Ovary (tissue), 3 donors: ENCODE measurements at regions not wholly inside any gene's neighbourhood (a gene's known extent, or its start where the extent isn't known, plus 50 kb on each side); places are given as distances from the start of the nearest gene placed in this dataset.

Source experiments
- EP300 ChIP-seq: sonication (generic); formaldehyde crosslinking; IDR thresholded peaks from one replicate; pipeline ENCODE4 v1.6.1; 2017; ENCODE audit warnings: antibody characterized with exemption
- POLR2A ChIP-seq: fragments of 450-650 bp; IDR thresholded peaks from one replicate; pipeline ENCODE4 v1.6.1; 2017; ENCODE audit warnings: antibody characterized with exemption, mild to moderate bottlenecking, moderate library complexity
- TF ChIP-seq, protein P1 (sequence below), 3 donors: fragments of 450-650 bp in 2 of 3; fragments of 200-600 bp in 1 of 3; IDR thresholded peaks; one replicate each; pipeline versions ENCODE4 v1.5.1 to v1.8.0; 2016 to 2022; ENCODE audit warnings: antibody characterized with exemption in 3 of 3, mild to moderate bottlenecking in 1 of 3
- donor health status: DM: no; HTN: no; CAD: no.

GRCh38 chr10:20963721-20964595 is 66.8 kb upstream of the NEBL start:
- TF ChIP-seq EP300, result no peak
- TF ChIP-seq, protein P1, sequence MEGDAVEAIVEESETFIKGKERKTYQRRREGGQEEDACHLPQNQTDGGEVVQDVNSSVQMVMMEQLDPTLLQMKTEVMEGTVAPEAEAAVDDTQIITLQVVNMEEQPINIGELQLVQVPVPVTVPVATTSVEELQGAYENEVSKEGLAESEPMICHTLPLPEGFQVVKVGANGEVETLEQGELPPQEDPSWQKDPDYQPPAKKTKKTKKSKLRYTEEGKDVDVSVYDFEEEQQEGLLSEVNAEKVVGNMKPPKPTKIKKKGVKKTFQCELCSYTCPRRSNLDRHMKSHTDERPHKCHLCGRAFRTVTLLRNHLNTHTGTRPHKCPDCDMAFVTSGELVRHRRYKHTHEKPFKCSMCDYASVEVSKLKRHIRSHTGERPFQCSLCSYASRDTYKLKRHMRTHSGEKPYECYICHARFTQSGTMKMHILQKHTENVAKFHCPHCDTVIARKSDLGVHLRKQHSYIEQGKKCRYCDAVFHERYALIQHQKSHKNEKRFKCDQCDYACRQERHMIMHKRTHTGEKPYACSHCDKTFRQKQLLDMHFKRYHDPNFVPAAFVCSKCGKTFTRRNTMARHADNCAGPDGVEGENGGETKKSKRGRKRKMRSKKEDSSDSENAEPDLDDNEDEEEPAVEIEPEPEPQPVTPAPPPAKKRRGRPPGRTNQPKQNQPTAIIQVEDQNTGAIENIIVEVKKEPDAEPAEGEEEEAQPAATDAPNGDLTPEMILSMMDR (IDR thresholded peaks at IDR 0.05), result no peak
- no peak for TF ChIP-seq POLR2A
